Peyer's patch (tissue), 4 donors: ENCODE measurements at regions not wholly inside any gene's neighbourhood (a gene's known extent, or its start where the extent isn't known, plus 50 kb on each side); places are given as distances from the start of the nearest gene placed in this dataset.

Experiments used
- POLR2A ChIP-seq, 2 donors: fragments of 450-650 bp; IDR thresholded peaks; one replicate each; pipeline ENCODE4 v1.5.1; 2017; ENCODE audit warnings: antibody characterized with exemption in 2 of 2, mild to moderate bottlenecking in 2 of 2, moderate library complexity in 2 of 2
- TF ChIP-seq, protein P1 (sequence below), 6 experiments: fragments of 450-650 bp in 4 of 6; fragments of 200-600 bp in 2 of 6; sonication (generic) in 1 of 6; IDR thresholded peaks; one replicate each; pipeline ENCODE4 v1.5.1; 2017 to 2019; ENCODE audit warnings: antibody characterized with exemption in 6 of 6, mild to moderate bottlenecking in 3 of 6, moderate library complexity in 1 of 6

DNA sequence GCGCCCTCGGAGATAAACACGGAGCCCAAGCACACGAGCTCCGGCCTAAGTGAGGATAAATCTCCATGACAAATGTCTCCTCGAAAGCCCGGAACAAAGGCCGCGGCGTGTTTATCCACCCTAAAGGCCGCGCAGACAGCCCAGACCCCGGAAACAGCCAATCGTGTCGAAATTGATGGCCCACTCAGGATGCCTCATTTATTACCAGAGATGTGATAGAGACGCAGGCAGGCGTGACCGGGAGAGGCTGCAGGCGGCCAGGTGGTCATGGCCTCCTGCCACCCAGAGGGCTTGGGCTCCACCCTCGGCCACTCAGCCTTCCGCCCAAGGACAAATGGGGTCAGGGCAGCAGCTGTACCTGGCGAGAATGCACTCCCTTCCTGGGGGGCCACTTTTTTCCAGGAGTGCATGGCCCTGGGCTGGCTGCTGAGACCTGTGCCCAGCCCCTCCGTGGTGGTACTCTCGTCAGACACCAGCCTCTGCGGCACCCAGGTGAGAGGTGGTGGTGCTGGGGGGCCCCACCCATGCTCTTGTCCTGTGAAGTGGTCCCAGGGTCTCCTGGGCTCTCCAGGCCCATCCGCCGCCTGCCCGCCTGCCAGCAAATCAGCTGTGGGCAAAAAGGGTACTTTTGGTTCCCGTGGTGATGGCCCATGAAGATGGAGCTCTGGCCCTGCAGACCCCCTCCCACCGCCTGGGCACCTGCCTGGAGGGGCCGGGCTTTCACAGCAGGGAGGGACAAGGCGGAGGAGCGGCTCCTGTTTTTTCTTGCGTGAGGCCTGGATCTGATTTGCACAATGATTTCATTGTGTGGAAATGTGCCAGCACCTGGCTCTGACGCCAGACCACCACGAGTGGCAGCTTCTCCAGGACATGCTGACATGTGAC lies 211.5 kb upstream of the C14orf180 start:
- no peak for TF ChIP-seq POLR2A (IDR thresholded peaks at IDR 0.05)
- TF ChIP-seq, protein P1, sequence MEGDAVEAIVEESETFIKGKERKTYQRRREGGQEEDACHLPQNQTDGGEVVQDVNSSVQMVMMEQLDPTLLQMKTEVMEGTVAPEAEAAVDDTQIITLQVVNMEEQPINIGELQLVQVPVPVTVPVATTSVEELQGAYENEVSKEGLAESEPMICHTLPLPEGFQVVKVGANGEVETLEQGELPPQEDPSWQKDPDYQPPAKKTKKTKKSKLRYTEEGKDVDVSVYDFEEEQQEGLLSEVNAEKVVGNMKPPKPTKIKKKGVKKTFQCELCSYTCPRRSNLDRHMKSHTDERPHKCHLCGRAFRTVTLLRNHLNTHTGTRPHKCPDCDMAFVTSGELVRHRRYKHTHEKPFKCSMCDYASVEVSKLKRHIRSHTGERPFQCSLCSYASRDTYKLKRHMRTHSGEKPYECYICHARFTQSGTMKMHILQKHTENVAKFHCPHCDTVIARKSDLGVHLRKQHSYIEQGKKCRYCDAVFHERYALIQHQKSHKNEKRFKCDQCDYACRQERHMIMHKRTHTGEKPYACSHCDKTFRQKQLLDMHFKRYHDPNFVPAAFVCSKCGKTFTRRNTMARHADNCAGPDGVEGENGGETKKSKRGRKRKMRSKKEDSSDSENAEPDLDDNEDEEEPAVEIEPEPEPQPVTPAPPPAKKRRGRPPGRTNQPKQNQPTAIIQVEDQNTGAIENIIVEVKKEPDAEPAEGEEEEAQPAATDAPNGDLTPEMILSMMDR (IDR thresholded peaks at IDR 0.05): no peak
